ENCODE measurements at regions not wholly inside any gene's neighbourhood (a gene's known extent, or its start where the extent isn't known, plus 50 kb on each side); places are given as distances from the start of the nearest gene placed in this dataset.

DNA sequence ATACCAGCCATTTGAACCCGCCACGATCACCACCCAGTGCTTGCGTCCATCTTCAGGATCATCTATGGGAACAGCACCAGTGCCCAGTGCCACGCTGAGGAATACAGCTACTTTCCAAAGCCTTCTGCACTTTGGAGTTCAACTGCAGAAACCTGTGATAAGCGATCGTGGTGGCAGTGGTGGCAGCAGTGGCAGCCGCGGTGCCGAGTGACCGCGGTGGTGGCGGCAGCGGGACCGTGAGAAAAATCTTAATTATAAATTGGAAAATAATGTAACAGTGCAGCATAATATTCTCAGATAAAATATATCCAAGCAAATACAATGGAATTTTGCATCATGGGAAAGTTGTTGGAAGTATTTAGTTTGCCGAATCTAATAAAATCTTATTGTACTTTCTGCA is 2270.9 kb downstream of the PCDH9 start:
- no peak for DNase-seq

DNA sequence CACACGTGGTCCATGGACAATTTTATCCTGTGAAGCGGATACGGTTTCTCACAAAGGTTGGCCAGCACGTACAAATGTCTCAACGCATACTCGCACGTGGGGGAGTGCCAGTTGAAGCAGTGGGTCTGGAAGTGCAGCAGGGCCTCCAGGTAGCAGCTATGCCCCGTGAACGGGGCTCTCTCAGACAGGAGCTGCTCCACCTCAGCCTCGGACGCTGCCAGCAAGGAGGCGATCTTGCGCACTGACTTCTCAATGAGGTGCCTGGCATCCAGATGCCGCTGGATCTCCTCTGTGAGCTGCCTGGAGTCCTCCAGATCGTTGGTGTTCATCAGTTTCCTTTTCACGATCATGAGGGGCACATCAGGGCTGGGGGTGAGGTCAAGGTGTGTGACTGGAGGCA is 2272.0 kb downstream of the PCDH9 start:
- no peak for DNase-seq

DNA sequence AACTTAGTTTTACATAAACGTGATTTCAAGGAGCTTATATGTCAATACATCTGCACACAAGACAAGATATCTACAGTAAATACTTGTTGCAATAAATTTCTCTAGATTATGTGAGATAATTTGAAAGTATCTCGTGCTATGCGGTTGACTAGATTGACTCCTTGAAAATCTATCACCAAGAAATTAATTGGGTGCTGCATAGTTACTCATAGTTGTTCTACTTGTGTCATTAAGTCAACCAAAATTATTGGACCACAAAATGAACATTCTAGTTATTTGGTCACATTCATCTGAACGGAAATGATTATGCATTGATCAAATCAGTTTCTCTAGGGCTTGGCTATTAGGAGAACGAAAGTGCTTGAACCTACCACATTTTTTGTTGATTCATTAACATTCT is 2291.5 kb downstream of the PCDH9 start:
- no peak for DNase-seq

DNA sequence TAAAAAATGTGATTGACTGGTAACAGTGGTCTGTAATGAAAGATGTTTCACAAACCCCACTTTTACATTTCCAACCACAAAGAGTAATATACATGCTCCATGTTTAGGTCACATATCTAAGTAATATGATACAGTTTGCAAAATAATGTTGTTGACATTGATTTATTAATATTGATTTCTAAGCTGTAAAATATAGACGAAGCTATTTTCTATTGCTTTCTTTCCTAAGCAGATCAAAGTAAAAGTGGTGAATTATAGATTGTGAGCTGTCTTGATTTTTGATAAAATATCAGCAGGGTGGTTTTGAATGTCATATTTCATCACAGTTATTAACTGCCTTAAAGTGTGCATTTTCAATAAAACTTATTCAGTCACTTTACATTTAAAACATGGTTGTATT is 2292.8 kb downstream of the PCDH9 start:
- DNase-seq, result no peak

DNA sequence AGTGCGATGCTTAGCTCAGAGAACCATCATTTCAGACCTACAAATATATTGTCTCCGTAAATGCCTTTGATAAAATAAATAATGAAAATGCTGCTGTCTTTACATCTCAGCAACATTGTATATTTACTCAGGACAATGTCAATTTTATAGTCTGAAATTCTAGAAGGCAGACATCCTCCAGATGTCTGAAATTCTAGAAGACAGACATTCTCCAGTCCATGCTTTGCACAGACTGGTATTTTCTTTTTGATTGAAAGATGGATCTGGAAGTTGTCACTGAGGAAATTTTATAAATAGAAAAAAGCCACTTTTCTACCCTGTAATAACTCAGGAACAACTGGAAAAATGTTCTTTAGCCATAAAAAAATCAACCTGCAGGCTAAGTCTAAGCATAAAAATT is 2293.3 kb downstream of the PCDH9 start:
- no peak for DNase-seq

DNA sequence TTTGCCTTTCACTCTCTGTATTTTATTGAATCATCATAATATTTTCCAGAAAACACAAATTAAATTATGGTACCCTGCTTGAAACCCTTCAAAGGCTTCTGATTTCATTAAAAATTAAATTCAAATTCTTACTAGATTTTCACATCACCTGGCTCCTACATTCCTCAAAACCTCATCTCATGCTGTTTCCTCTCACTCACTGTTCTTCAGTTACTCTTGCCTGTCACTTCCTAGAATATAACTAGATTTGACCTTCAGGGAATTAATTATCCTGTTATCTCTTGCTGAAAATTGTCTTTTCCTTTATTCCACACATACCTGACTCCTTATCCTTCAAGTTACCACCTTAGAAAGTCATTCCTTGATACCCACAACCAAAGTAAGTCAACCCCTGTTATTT is 2294.7 kb downstream of the PCDH9 start:
- no peak for DNase-seq

DNA sequence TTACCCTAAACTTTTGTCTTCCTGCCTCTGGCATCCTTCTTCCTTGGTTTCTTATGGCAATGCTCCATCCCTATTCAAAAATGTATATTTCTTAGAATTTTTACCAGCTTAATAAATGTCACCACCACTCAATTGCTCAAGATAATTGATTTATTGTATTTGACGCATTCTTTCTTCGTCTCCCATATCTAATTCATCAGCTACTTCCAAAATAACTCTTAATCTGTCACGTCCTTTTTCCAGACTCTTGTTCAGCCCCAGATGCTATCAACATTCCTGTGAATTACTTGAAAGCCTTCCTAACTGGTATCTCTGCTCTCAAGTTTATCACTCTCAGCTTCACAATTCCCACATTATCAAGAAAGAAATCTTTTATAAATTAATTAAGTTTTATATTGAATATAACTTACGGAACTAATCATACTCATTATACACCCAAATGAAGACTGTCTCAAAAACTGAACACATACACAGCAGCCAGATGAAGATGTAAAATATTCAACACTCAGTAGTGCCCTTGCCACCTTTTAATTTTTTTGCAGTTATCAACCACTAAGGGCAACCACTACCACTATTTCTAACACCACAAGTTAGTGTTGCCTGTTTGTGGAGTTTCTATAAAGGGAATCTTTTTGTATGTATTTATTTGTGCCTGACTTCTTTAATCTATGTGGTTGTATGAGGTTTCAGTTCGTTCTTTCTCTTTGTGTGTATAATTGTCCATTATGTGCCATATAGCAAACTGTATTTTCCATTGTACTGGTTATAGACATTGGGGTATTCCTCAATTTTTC is 2295.4 kb downstream of the PCDH9 start:
- no peak for DNase-seq

DNA sequence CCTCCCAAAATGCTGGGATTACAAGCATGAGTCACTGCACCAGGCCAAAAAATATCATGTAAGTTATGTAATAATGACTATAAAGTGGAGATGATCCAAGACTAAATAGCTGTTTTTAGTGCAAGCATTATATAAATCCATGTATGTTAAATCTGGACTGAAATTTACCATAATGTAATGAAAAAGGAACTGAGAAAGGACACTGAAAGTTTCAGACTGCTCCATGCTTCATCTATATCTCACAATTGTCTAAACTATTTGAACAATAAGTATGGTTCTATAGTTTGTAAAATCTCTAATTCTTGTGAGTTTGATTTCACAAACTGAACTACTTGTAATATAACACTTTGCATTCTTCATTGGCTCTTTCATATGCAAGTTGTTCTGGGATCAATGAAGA is 2299.5 kb downstream of the PCDH9 start:
- DNase-seq, result no peak

DNA sequence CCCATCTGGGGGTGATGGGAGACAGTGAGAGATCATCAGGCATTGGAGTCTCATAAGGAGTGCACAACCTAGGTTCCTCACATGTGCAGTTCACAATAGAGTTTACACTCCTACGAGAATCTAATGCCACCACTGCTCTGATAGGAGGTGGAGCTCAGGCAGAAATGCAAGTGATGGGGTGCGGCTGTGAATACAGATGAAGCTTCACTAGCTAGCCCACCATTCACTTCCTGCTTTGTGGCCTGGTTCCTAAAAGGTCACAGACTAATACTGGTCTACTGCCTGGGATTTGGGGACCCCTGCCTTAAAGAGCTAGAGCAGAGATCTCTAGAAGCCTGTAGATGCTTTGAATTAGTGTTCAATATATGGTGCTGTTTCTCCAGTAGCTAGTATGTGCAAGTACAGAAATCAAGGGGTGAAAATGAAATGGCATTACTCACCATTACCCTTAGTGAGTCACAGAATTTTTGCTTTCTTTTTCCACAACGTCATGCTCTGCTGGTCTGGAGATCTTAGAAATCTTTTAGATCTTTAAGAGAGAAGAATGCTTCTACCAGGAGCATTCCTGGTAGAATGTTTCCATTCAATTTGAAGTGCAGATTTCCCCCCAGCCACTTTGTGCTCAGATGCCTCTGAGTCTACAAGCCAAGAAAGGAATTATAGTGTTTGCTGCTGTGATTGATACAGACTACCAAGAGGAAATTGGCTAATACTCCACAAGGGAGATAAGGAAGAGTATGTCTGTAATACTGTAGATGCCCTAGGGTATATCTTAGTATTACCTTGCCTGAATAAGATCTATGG is 2301.2 kb downstream of the PCDH9 start:
- no peak for DNase-seq

DNA sequence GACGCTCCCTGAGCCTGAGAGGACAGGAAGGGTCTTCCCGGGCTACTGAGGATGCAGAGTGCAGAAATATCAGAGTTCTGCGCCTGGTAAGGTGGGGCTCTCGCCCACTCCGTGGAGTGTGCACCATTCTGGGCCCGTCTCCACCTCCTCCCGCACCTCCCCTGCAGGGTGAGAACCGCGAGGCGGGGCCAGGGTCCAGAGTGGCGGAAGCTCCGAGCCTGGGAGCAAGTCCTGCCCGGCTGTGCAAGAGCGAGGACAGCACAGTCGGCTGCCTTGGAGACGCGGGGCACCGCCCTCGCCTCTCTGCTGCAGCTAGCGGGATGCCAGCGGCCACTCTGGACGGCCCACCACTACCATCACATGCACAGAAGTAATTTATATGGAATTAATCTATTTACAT is 2304.4 kb downstream of the PCDH9 start:
- no peak for DNase-seq

DNA sequence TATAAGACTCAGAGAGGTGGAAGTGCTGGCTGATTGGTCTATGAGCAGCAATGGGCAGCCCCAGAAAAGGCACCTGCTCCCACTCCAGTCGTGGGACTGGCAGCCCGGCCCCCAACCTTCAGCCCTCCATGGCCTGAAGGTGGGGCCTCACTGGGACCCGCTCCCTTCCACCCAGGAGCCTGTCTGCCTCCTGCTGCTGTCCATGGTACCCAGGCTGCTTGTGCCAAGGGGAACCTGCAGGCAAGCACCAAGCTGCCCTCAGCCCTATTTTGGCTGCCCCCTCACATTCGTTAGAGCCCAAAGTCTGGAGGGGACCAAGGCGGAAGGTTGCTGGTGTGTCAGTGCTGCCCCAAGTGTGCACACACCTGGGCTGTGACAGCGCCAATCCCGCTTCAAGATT is 2304.9 kb downstream of the PCDH9 start:
- DNase-seq, result no peak

DNA sequence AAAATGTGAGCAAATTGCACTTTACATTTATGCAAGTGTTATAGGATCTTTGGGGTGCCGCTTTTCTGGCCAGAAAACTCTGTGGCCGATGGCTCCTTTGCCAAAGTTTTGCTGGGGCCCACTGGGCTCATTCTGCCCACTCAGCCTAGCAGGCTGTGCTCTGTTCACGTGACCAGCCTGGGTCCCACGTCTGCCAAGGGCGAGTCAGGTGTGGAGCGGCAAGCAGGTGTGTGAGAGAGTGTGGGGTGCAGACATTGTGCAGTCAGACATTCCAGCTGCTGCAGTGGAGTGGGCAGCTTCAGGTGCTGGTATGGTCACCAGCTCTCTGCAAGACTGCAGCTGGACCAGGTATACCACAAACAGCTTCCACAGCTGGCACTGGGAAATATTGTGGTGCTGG is 2305.7 kb downstream of the PCDH9 start:
- no peak for DNase-seq

DNA sequence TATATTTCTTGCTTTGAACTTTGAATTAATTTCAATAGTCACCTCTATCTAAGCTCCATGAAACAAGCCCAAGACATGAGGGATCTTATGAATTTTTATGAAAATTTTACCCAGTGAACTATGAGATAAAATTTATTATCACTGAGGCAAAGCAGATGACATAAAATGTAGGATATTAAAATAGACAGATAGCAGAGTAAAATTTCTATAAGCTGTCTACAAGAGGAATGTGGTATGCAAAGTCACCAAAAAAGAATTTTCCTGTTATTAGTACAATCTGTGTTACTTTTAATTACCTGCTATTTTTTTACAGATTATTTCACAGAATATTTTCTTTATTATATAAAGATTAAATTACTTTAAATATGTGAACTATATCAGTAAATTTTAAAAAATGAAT is 2312.6 kb downstream of the PCDH9 start:
- DNase-seq, result no peak

DNA sequence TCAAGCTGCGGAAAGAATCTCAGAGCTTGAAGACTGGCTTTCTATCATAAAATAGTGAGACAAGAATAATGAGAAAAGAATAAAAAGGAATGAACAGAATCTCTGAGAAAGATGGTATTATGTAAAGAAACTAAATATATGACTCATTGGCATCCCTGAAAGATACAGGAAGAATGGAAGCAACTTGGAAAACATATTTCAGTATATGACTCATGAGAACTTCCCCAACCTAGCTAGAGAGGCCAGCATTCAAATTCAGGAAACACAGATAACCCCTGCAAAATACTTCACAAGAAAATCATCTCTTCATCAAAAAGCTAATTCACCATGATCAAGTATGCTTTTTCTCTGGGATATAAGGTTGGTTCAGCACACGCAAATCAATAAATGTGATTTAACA is 2318.0 kb downstream of the PCDH9 start:
- DNase-seq, result no peak

DNA sequence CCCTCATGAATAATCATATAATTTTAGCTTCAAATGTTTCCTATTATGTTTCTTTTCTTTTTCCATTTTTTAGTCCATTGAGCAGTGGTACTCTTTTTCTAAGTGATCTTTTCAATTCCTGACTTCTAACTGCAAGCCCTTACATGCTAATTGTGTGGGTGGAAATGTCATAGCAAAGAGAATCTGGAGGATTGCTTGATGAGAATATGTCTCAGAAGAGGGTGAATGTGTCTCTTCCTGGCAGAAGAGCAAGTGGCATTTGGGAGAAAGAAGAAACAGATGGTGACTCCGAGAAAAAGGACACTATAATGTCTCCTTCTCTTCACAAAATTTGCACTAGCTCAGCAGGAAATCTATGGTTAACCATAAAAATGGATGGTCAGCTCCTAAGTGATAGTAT is 2320.0 kb downstream of the PCDH9 start:
- DNase-seq, result no peak

DNA sequence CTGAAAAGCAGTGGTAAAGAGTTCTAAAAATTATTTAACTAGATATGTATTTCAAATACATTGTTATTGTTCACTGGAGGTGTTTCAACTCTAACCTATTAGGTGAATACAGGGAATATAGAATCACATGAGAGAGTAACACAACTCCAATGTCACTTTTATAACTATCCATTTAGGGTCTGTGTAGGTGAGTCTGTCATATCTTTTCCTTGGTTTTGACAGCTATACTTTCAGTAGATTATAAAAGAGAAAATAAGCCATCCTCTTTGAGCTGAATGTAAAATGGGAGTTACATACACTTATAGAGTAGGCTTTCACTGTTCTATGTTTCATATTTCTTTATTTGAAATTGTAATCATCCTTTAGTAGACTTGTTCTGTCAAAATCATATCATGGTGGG is 2321.0 kb downstream of the PCDH9 start:
- no peak for DNase-seq

DNA sequence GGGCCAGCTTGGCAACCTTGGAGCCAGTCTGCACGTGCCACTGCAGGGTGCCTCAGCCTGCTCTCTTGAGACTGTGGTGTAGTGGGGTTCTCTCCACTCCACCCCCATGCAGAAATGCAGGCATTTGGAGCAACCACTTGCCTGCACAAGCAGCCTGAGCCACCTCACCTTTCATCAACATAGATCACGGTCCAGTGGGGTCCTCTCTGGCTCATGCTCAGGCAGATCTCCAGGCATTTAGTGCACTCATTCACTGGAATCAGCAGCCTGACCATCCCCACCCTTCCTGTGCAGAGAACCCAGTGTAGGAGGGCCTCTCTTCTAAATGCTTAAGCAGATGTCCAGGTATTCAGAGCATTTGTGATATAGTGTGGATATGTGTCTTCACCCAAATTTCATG is 2330.1 kb downstream of the PCDH9 start:
- DNase-seq, result no peak

DNA sequence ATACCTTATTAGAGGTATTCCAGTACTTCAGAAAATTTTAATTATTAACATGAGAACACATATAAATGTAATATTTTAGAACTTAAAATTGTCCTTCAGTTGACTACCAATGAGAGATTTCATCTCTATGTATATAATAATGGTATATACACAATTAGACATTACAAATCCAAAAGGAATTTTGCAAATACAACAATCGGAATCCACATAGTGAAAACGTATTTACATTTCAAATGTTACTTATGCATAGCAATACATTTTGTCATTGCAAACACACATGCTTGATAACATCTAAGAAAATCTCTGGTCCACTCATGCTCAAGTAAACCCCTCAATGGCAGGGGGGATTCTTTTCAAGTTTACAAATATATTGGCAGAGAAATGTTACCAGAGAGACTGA is 2345.2 kb downstream of the PCDH9 start:
- DNase-seq, result no peak

DNA sequence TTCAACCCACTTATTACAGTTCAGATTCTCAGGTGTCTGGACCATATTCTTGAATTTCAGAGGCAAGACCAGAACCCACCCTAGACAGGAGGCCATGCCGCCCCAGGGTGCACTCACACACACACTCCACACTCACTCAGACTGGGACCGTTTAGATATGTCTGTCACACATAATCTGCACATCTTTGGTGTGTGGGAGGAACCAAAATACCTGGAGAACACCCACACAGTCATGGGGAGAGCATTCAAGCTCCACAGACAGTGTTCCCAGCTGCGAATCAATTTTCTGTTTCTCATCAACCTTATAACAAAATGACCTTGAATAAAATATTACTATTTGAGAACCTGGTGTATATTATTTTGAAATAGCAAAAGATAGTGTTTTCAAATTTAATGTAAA is 2353.0 kb downstream of the PCDH9 start:
- DNase-seq, result no peak

DNA sequence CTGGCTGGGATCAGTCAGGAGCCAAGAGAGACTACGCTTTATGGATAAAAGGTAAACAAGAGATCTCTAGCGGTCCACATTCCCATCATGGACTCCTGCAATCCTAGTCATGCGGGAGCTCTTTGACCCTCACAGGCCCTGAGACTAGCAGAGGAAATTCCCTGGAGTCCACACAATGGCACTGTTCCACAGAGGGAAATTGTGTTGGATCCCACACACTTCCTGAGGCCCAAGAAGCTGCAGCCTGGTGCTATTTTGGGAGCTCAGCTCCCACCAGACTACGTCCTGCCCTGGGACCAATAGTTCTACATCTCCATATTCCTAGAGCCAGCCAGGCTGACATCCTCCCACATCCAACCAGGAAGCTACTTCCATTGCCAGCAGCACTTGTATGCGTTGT is 2358.4 kb downstream of the PCDH9 start:
- DNase-seq, result no peak

DNA sequence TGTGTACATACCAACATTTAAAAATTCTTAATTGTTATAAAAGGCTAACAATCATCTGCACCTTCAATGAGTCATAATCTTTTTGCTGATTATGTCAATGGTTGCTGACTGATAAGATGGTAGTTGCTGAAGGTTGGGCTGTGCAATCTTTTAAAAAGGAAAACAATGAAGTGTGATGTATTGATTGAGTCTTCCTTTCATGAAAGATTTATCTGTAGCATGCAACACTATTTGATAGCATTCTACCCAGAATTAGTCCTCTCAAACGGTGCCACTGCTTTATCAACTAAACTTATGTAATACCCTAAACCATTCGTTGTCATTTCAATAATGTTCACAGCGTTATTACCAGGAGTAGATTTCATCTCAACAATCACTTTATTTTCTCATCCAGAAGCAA is 2360.6 kb downstream of the PCDH9 start:
- no peak for DNase-seq

DNA sequence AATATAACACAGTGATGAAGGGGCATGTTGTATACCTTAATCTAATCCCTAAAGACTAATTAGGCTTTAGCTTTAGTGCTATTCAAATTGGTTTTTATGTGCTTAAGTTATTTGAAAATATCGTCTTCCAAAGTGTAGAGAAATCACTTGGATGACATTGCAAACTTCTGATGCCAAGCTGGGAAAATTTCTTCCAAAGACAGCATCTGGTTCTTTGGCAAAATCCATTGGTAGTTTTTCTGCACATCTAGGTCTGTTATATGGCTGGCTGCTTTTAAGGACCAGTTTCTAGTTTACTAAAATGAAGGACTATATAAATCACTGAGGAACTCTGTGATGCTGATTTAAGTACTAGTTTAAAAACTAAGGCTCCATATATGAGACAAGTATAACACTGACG is 2362.3 kb downstream of the PCDH9 start:
- DNase-seq, result no peak

DNA sequence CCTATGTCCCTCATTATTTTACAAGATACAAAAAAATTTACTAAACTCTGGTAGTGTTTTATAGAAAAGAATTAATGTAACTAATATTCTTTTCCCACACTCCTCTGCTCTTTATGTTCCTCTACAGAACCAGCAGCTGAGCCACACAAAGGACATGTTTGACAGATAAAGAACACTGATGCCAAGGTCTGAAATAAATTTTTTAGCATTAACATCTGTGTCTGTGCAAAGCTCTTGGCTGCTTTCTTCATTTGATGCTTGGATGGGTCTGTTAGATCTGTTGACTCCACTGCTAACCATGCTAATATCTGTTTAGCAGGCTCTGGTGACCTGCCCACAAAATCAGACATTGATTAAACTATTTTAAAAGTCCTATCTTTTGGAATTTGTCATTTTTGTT is 2363.8 kb downstream of the PCDH9 start:
- no peak for DNase-seq

DNA sequence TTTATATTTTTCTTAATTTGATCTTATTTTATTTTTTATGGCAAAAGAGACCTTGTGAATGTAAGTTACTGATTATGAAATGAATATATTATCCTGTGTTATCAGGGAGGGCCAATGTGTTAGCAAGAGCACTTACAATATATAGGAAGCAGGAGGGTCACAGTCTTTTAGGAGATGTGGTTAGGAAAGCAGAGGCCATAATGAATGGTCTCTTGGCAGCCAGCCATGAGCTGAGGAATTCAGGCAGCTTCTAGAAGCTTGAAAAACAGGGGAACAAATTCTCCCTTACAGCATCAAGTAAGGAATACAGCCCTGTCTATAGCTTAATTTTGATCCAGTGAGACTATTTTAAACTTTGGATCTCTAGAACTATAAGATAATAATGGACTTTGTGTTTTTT is 2374.6 kb downstream of the PCDH9 start:
- DNase-seq, result no peak

DNA sequence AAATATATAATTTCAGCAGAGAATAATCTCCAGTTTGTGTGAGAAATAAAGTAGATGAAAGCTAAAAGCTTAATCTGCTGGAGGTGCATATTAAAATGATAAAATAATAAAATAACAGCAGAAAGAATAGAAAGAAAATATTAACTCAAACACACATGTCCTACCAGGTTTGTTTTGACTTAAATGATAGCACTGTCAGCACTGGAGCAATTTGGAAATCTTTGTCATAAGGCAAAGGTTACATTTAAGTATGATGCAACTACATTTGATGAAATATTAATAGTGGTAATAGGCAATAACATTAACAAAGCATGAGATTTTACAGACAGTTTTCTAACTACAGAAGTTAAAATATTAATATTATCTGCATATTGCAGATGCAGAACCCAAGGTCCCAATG is 2380.1 kb downstream of the PCDH9 start:
- DNase-seq, result no peak
